NB4 (cell line): ENCODE measurements at regions not wholly inside any gene's neighbourhood (a gene's known extent, or its start where the extent isn't known, plus 50 kb on each side); places are given as distances from the start of the nearest gene placed in this dataset.

Experiments used
- CTCF ChIP-seq: IDR thresholded peaks from one replicate; pipeline ENCODE4 v1.5.1; 2012; ENCODE audit warnings: low read depth, low read length
- MAX ChIP-seq: IDR thresholded peaks from 2 replicates; pipeline ENCODE4 v1.6.1; 2011; ENCODE audit warnings: low read depth, low read length
- MYC ChIP-seq: IDR thresholded peaks from 2 replicates; pipeline ENCODE4 v1.6.1; 2011; ENCODE audit warnings: low read depth, low read length
- POLR2A ChIP-seq: IDR thresholded peaks from 2 replicates; pipeline ENCODE4 v1.6.1; 2011; ENCODE audit warnings: mild to moderate bottlenecking; ENCODE audit not compliant: insufficient read length; ENCODE audit errors: extremely low read depth

GRCh38 chrX:128698573-128699181 lies 646.5 kb upstream of the ACTRT1 start:
- no peak for TF ChIP-seq POLR2A
- TF ChIP-seq CTCF: no peak
- no peak for TF ChIP-seq MAX
- TF ChIP-seq MYC: no peak
